NOMO-1 treated with DMSO at 0.1 percent for 48 hours (cell line): ENCODE measurements at regions not wholly inside any gene's neighbourhood (a gene's known extent, or its start where the extent isn't known, plus 50 kb on each side); places are given as distances from the start of the nearest gene placed in this dataset.

Source experiments
- DNase-seq: peaks from one replicate; lab custom pipeline; 2025; ENCODE audit not compliant: unreplicated experiment; lab: John Stamatoyannopoulos, UW

DNA sequence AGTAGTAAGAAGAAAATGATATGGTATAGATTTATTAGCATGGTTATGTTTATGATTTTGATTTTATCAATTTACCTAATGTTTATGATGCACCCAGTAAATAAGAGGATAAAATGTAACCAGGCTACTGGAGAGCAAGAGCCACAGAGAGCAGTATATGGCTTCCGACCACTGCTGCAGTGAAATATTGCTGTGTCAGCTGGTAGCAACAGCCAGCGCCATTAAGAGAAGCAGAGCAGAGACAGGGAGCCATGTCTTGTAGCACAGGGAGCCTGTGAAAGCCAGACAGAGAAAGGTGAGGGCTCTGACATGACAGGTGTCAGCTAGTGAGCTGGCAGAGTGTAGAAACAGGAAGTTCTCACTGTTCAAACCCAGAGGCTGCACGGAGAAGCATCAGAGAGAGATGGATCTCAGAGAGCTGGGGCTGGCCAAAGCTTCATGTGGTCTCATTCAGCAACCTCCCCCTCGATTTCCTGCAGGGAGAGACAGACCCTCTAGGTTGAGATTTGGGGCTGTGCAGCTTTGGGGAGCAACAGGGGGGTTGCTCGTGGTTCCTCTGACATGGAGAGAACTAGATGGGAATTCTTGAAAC, 202.1 kb downstream of the MED10 start:
- no peak for DNase-seq

DNA sequence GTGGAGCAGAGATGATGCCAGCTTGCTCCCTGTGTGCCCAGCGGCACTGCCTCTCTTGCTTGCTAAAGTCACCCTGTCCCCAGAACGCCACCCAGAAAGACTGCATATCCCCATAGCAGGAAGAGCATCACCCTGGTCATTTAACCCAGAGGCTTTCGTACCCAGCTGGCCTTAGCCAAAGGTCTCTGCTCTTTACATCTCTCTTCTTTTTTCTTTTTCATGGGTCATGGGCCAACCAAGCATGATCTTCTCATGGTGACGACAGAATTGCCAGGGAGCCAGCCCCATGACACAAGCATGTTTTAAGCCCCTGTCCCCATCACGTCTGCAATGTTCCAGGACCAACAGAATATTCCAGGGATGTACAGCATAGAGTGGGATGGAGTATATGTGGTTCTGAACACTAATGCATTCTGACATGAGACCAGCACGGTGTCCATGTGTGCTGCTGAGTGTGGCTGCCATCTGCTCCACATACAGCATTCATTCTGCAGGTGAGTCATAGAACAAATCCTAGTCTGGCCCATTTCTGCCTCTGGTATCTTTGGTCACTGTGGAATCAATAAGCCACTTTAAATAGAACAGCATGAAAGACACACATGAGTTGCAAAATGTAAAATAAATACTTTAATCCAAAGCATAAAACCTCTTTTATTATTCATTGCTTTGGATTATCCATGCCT, 203.0 kb downstream of the MED10 start:
- no peak for DNase-seq

DNA sequence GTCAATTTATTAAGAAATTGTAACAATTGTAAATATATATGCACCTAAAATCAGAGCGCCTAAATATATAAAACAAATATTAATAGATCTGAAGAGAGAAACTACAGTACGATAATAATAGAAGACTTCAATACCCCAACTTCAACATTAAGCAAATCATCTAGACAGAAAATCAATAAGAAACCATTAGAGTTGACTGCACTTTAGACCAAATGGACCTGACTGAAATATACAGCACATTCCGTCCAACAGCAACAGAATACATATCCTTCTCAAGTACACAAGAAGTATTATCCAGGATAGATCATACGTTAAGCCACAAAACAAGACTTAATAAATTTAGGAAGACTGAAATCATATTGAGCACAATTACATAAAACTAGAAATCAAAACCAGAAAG, 208.7 kb downstream of the MED10 start:
- DNase-seq: no peak

DNA sequence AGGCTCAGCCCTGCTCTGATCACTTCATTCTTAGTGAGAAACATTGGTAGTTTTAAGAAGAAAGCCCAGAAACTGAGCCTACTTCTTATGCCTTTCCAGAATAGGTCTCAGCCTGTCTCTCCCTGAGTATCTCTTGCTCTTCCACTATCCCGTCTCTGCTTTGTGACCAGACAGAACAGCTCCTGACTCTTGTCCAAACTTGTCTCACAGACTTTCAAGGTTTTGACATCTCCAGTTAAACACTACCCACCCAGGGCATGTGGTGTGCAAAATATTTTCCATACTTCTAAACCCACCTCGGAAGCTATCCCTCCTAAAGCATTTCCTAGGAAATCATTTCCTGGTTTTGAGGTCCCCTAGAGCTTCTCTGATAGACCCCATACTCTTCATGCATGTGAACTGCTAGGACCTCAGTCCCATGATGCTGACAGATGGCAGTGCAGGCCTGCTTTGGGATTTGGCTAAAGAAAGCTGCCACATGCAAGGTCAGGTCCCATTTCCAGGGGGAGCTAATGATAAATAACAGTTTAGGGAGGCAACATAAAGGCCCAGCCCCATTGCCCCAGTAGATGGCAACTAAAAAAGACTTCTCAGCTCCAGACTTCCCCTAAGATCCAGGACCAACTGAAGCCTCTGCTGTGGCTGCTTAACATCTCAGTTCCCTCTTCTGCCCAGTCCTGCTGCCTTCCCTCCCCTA, 211.5 kb downstream of the MED10 start:
- no peak for DNase-seq

DNA sequence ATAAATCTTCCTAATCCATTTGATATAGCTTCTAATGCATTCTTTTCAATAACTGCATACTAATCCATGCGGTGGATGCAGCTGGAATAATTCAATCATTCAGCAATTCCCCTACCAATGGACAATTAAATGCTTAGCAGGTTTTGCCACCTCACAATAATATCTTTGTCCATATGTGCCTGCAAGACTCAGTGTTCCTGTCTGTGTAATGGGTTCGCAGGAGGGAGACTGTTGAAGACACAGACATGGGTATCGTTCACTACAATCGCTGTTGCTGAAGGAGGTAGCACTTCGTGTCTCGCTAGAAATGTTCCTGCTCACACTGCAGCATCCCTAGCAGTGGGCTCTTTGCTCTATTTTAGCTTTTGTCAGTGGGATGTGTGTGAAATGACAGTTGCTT, 214.4 kb downstream of the MED10 start:
- no peak for DNase-seq

DNA sequence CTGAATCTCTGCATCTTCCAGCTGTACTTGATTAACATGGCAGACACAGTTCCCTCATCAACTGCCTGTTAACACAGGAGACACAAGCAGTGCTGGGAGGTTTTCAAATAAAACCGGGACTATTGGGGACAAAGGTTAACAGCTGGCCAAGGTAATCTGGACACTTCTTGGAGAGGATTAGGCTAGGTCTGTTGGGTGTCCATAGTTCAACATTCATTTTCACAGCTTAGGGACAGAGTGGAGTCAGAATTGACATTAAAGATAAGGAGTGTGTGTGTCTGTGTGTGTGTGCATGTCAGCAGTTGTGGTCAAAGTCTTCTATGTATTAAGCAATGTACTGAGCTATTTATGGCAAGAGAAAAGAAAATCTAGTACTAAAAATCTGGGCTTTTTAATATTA, 216.2 kb downstream of the MED10 start:
- DNase-seq: no peak

DNA sequence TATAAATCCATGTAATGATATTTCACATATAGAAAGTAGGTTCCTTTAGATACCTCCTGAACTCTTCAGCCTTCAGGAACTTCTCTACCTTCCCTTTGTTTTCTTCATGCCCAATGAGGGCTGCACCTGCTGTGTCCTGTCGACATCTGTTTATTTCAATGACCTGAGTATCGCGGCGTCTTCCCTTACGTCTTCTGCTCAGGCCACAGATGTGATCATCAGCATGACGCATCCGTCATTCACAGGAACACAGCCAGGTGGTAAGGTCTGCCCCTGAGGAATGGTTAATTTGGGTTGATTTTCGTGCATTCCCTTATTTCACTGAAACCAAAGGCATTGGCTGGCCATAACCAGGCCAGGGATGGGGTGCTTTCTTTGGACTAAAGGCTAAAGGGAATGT, 217.1 kb downstream of the MED10 start:
- no peak for DNase-seq

DNA sequence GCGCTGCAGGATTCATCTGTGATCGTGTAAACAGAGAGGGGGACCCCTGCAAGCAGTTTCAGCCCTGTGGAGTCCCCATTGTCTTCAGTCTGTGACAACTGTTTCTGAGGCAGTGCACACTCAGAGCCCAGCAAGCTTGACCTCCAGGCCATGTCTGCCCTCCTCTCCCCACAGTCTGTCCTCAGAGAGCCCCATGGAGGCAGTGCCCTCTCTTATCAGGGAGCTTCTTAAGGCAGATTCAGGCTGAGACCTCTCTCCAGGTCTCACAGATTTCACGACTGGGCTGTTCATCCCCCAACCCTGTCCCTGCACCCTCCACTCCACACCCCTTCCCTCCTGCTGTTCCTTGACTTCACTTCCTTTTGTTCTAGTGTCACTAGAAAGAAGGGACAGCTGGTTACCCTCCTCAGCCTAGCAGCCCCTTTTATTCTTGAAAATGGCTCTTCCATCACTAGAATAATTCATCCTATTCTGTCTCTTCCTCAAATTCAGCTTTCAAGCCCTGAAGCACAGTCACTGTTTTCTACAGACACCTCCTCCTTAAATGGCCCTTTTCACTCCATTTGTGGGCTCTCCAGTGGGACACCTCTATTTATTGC, 218.4 kb downstream of the MED10 start:
- no peak for DNase-seq

DNA sequence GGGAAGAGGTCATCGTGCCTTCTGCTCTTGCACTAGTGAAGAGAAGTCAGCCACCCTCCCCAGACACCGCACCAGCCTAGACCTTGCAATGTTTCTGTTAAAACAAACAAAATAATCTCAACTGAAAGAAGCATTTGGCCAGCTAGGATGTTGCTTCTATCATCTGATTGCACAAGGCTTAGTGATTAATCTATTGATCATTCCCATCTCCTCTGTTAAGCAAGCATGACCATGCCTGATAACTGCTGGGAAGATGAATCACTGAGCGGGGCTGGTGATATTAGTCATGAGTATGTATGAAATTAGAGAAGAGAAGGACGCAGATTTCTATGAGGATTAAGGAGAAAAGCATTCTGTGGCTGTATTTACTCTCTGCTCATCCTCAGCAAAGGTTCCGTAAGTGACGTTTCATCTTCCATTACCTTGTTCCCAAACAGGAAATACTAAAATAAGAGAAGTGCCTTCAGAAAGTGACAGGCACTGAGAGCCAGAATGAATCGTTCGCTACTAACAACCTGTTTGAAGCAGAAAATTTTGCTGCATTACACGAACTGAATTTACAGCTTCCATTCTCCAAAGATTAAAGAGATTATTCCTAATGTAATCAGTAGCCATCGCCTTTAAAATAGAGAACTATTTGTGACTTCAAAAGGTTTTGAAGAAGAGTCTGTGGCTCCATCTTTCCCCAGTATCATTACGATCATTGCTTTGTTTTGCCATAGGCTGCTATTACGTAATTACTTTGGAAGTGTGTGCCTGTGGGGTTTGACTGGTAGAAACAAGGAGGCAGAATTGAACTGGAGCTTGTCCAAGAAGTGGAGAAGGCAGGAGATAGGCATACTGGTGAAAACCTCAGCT, 219.1 kb downstream of the MED10 start:
- no peak for DNase-seq

DNA sequence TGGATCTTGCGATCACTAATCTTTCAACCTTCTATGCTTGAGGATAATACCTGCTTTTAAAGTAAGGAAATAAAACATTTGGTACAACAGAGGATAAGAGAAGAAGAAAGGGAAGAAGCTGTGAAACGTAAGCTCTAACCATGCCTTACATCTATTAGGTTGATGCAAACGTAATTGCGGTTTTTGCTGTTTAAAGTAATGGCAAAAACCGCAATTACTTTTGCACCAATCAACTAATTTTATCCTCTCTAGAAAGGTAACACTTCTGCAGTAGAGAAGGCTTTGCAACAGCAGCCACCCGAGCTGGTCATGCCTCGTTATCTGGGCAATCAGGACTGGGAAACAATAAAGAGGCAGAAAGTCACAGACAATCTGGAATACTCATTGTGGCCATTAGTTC, 224.1 kb downstream of the MED10 start:
- DNase-seq: no peak

DNA sequence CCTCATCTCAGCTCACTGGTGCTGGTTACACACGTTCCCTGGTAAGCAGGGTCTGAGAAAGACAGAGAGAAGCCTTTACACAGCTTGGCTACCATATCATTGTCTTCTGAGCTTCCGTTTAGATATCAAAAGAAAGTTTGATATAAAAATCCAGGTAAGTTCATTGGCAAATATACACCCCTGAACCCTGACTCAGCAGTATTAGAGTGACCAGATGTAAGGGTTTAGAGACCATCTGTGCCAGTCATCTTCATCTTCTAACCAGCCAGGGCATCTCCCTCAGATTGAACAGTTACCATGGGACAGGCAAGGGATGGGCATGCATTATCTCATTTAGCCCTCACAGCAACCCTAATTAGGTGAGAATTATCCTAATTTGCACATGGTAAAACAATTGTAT, 232.1 kb downstream of the MED10 start:
- DNase-seq: no peak

DNA sequence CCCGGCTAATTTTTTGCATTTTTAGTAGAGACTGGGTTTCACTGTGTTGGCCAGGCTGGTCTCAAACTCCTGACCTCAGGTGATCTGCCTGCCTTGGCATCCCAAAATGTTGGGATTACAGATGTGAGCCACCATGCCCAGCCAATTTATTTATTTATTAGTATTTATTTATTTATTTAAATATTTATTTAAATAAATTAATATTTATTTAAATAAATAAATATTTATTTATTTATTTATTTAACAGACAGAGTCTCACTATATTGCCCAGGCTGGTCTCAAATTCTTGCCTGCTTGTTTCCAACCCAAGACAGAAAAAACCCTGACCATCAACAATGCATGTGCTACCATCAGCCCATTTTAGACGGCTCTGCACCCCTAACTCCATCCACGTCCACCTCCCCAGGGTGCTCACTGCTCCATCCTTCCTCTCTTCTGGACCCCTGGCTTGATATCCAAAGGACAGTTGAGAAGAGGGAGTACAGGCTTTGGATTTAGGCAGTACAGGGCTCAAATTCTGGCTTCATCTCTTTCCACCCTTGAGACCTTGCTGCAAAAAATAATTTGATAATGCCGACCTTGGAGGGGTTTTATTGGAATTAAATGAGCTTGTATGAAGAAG, 232.6 kb downstream of the MED10 start:
- no peak for DNase-seq

DNA sequence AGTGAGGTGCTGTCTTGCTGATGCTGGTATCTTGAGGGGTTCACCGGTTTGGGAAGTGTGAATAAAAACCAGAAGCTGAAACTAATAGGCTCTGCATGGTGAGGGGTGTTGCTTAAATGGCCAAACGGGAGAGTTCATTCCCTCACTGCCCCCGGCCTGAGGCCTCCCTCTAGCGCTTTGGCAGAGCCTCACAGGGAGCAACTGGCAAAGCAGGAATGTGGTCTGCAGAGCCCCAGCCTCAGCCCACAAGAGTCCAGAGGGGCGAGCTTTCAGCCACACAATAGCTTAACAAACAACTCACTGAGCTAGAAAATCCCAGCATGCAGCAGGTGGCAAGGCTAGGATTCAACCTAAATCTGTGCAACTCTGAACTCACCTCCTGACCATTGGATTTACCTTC, 234.8 kb downstream of the MED10 start:
- DNase-seq: no peak

DNA sequence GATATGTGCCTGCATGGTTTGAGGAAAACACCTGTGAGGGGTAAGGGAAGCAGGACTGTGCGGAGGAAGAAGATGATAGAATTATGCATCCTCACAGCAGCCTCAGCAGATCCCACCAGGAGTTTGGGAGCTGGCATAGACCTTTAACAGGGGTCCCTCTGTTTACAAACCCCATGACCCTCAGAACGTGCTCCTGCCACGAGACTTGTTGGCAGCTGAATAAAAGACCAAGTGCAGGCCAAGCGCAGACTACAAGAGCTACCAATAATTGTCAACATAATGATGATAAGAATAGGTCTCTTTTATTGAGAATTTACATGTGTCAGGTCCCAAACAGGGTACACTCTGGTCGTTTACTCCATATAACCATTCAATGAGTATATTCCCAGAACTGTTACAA, 236.0 kb downstream of the MED10 start:
- DNase-seq: no peak

DNA sequence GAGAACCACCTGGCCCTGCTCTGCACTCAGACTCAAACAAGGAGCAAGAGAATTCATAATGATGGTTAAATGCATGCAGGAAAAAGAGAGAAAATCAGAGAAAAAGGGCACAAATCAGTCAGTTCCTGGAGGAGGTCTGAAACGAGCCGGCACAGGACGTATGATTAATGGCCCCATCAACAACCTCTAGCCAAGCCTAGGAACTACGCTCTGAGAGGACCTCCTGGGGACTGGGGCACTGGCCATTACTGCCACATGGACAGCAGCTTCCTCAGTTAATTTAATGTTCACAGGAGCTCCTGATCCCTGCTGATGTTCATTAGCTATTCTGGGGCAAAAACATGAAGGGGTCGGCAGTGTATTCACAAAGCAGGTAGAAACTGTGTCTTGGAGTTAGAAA, 238.1 kb downstream of the MED10 start:
- no peak for DNase-seq

DNA sequence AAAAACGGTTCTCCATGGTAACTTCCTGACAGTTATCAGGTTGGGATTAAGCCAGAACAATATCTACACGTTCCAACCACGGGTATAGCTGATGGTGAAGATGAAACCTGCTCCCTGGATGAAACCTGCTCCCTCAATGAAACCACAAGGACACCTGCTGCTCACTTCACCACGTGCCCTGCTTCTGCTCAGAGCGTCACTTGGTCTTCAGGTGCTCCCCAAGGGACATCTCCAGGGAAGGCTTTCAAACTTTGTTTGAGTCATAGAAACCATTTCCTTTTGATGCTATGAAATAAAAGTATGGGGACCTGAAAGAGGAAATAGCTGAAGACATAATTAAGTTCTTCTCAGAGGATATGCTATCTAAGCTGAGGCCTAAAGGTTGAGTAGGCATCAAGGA, 242.4 kb downstream of the MED10 start:
- DNase-seq: no peak

DNA sequence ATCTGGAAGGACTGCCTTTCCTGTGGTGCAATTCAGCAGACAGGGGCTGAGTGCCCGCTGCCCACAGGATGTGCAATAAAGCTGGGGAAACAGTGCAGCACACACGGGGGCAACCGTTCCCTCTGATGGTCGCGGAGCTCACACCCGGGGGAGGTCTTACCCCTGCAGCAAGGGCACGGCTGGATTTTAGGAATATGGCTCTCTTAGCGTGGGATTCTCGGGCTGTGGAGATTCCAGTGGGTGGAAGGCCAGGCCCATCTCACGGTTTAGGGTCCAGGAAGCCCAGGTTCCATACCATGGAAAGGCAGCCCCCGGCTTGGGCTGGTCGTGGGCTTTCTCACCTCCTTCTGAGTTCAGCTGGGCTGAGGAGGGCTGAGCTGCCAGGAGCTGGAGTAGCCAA, 244.1 kb downstream of the MED10 start:
- no peak for DNase-seq

DNA sequence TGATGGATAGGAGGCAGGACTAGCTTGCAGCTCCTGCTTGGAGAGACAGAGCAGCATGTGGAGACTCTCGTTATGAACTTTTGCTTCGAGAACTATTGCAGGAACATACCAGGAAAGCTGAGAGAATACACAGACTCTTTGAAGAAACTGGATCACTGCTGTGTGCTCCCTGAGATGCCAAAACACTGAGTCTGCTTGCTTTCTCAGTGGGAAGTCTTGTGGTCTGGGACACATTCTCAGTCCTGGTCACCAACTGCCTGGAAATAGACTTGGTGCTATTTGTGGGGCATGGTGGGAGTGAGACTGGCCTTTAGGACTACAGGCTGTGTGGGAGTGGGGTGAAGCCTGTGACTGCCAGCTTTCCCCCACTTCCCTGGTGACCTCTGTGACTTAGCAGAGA, 252.6 kb downstream of the MED10 start:
- no peak for DNase-seq

DNA sequence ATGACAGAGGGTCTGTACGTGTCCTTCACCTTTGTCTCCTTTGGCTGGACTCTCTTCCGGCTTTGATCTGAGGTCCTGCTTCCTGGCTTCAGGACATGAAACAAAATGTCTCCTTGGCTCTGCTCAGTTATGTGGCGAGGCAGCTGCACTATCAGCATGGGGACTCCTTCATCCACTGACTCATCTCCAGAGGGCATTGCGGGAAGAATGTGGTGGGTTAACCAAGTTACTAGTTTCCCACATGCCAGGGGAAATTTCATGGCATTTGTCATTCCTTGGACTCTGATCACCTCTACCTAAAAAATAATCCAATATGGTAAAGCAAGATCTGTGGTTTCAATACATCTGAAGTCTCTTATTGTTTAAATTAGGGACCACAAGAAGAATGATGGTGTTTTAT, 259.7 kb downstream of the MED10 start:
- no peak for DNase-seq

DNA sequence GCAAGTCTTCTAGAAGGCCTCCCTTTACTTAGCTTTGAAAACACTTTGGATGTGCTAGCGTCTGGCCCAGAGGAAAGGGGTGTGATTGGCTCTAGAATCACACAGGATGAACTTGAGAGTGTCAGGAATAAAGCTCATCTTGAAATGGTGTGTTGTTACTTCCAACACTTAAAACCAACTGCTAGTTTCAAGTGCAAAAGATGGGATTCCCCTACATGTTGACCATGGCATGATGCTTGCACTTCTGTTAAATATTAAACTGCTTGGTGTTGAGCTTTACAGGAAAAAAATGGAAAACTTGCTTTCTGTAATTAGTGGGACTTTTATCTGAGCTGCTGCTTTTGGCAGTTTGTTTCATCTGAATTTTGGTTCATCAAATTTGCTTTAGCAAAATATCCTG, 261.1 kb downstream of the MED10 start:
- DNase-seq: no peak

DNA sequence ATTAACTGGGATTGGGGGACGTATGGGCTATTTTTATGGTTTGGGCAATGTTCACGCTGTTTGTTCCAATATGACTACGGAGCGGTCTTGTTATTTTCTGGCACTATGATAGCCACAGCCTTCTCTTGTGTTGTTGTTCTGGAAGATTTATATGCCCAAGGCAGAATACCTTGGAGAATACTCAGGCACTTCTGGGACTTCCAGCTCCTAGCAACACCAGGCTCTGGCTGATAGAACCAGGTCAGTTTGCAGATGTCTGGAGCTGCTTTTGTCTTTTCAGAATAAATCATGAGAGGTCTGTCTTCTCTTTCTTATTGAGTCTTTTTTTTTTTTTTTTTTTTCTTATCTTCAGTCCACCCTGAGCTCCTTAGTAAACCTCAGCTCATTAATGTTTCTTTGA, 262.5 kb downstream of the MED10 start:
- no peak for DNase-seq
